HUDEP-2 (cell line): ENCODE measurements at regions not wholly inside any gene's neighbourhood (a gene's known extent, or its start where the extent isn't known, plus 50 kb on each side); places are given as distances from the start of the nearest gene placed in this dataset.

Experiments used
- DNase-seq, 76 experiments: peaks; one replicate each; lab custom pipeline; 2025; ENCODE audit not compliant: unreplicated experiment in 76 of 76; lab: John Stamatoyannopoulos, UW

GRCh38 chr17:79239205-79239604 lies 164.6 kb downstream of the ENGASE start:
- DNase-seq, result no peak

- DNase-seq, result no peak
Observed at GRCh38 chr17:79237448-79238053, 162.9 kb downstream of the ENGASE start.

- no peak for DNase-seq
Observed at GRCh38 chr17:79235808-79236207, 161.2 kb downstream of the ENGASE start.

GRCh38 chr17:79233916-79234551 lies 159.4 kb downstream of the ENGASE start:
- DNase-seq, result no peak

- DNase-seq, result no peak
Observed at GRCh38 chr17:79232957-79233356, 158.3 kb downstream of the ENGASE start.

- DNase-seq, result no peak
Observed at GRCh38 chr17:79231766-79232287, 157.2 kb downstream of the ENGASE start.

GRCh38 chr17:79230576-79230975 lies 156.0 kb downstream of the ENGASE start:
- DNase-seq, result no peak

- no peak for DNase-seq
Observed at GRCh38 chr17:79226037-79226436, 151.4 kb downstream of the ENGASE start.

- no peak for DNase-seq
Observed at GRCh38 chr17:79224903-79225302, 150.3 kb downstream of the ENGASE start.

- no peak for DNase-seq
Observed at GRCh38 chr17:79224476-79224875, 149.9 kb downstream of the ENGASE start.

- DNase-seq, result no peak
Observed at GRCh38 chr17:79223953-79224352, 149.3 kb downstream of the ENGASE start.

GRCh38 chr17:79223471-79223870 lies 148.8 kb downstream of the ENGASE start:
- no peak for DNase-seq

- no peak for DNase-seq
Observed at GRCh38 chr17:79221597-79221996, 147.0 kb downstream of the ENGASE start.

- no peak for DNase-seq
Observed at GRCh38 chr17:79220713-79221291, 146.2 kb downstream of the ENGASE start.

GRCh38 chr17:79220201-79220712 lies 145.6 kb downstream of the ENGASE start:
- no peak for DNase-seq

- no peak for DNase-seq
Observed at GRCh38 chr17:79219208-79219935, 144.7 kb downstream of the ENGASE start.

GRCh38 chr17:79218825-79219200 lies 144.2 kb downstream of the ENGASE start:
- DNase-seq, result no peak

- no peak for DNase-seq
Observed at GRCh38 chr17:79218175-79218824, 143.7 kb downstream of the ENGASE start.

- no peak for DNase-seq
Observed at GRCh38 chr17:79217473-79218135, 143.0 kb downstream of the ENGASE start.

GRCh38 chr17:79216826-79217225 lies 142.2 kb downstream of the ENGASE start:
- DNase-seq, result no peak
